ENCODE measurements at regions not wholly inside any gene's neighbourhood (a gene's known extent, or its start where the extent isn't known, plus 50 kb on each side); places are given as distances from the start of the nearest gene placed in this dataset.

GRCh38 chr7:97405835-97406234 lies 288.3 kb downstream of the SDHAF3 start:
- no peak for TF ChIP-seq CTCF (IDR thresholded peaks at IDR 0.05; ENCODE audit: insufficient read depth, low read depth, low read length, missing control alignments)
- DNase-seq (ENCODE audit: low read depth), result no peak
- H3K4me3 ChIP-seq (ENCODE audit: low read length), result no peak overlapping the region

- TF ChIP-seq CTCF (IDR thresholded peaks at IDR 0.05; ENCODE audit: insufficient read depth, low read depth, low read length, missing control alignments), result no peak
- no peak overlapping the region for H3K4me3 ChIP-seq (ENCODE audit: low read length)
- DNase-seq (ENCODE audit: low read depth), result no peak
Observed at GRCh38 chr7:97407106-97407505, 289.6 kb downstream of the SDHAF3 start.

- no peak for TF ChIP-seq CTCF (IDR thresholded peaks at IDR 0.05; ENCODE audit: insufficient read depth, low read depth, low read length, missing control alignments)
- no peak overlapping the region for H3K4me3 ChIP-seq (ENCODE audit: low read length)
- no peak for DNase-seq (ENCODE audit: low read depth)
Observed at GRCh38 chr7:97409346-97409745, 291.8 kb downstream of the SDHAF3 start.

- TF ChIP-seq CTCF (IDR thresholded peaks at IDR 0.05; ENCODE audit: insufficient read depth, low read depth, low read length, missing control alignments), result no peak
- no peak overlapping the region for H3K4me3 ChIP-seq (ENCODE audit: low read length)
- no peak for DNase-seq (ENCODE audit: low read depth)
Observed at GRCh38 chr7:97418312-97418711, 300.8 kb downstream of the SDHAF3 start.

- TF ChIP-seq CTCF (IDR thresholded peaks at IDR 0.05; ENCODE audit: insufficient read depth, low read depth, low read length, missing control alignments), result no peak
- DNase-seq (ENCODE audit: low read depth), result no peak
Observed at GRCh38 chr7:97419898-97420297, 302.4 kb downstream of the SDHAF3 start.

GRCh38 chr7:97421307-97421930 lies 303.9 kb downstream of the SDHAF3 start:
- TF ChIP-seq CTCF (IDR thresholded peaks at IDR 0.05; ENCODE audit: insufficient read depth, low read depth, low read length, missing control alignments), result no peak
- no peak for DNase-seq (ENCODE audit: low read depth)
- no peak overlapping the region for H3K4me3 ChIP-seq (ENCODE audit: low read length)

More at GRCh38 chr7:97419898-97420297, 302.4 kb downstream of the SDHAF3 start:
- no peak overlapping the region for H3K4me3 ChIP-seq (ENCODE audit: low read length)

GRCh38 chr7:97422046-97422445 lies 304.5 kb downstream of the SDHAF3 start:
- TF ChIP-seq CTCF (IDR thresholded peaks at IDR 0.05; ENCODE audit: insufficient read depth, low read depth, low read length, missing control alignments), result no peak
- H3K4me3 ChIP-seq (ENCODE audit: low read length), result no peak overlapping the region

More at GRCh38 chr7:97422046-97422445, 304.5 kb downstream of the SDHAF3 start:
- no peak for DNase-seq (ENCODE audit: low read depth)
